Kidney capillary endothelial cell (primary cell): ENCODE measurements at regions not wholly inside any gene's neighbourhood (a gene's known extent, or its start where the extent isn't known, plus 50 kb on each side); places are given as distances from the start of the nearest gene placed in this dataset.

ENCODE experiments used
- DNase-seq: peaks from one replicate; pipeline ENCODE4 v3.0.0-alpha.2; 2018; ENCODE audit warnings: low spot score

DNA sequence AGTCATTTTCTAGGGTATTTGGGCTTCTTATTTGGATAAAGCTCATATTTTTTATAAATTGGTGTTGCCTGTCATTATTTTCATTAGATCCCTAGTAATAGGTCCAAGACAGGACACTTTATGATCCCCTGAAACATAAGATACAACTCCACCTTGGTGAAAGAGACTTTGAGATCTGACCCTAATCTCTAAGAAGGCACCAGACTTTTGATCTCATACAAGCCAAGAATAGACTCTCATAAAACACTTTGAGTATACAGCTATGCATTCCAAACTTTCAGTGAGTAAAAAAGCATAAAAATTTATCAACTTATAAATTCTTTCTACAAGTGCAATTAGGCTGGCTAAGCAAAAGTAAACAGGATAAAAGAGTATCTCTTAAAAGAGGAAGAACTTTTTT, 451.2 kb downstream of the MN1 start:
- no peak for DNase-seq

DNA sequence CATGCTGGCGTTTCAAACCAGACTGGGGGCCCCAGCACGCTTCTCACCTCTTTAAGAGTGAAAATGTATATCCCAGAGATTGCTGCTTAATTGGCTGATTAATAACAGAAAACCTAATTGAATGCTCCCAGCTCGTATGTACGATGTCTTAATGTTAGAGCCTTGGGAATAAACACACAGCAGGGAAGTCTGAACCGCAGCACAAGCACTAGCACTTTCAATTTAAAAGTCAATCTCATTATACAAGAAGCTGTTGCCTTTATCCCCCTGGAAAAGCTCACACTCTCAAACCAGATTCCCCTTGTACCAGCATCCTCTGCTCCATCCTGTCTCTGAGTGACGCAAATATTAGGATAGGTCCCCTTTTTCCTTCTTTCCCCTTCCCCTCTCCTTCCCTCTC, 449.1 kb downstream of the MN1 start:
- no peak for DNase-seq

DNA sequence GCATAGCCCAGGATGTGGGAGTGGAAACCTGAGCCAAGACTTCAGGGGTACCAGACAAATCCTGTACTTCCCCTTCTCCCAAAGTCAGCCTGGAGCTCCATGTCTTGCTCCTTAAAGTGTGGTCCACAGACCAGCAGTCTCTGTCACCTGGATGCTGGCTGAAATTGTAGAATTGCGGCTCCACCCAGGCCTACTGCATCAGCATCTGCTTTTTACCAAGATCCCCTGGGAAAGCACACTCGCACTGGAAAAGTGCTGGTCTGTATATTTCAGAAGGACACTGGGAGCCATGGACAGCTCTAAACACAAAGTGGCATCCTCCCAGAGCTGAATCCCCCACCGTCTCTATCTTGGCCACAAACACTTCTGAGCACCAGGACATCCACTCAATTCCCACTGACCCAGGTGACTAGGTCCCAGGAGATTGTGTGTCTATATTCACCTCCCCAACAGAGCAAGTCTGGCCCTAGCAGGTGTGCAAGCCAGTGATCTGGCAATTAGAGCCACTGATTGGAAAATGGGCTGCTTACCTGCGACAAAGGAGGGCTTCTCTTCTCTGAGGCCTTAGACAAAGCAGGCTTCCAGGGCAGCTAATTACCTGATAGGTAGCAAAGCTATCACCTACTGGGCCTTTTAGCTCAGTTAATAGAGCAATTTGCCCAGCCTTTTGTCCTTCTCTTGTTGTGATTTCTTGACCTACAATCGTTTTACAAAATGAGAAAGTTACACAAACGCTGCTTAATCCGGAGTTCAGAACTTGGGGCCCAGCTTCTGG, 443.3 kb downstream of the MN1 start:
- DNase-seq = no peak

DNA sequence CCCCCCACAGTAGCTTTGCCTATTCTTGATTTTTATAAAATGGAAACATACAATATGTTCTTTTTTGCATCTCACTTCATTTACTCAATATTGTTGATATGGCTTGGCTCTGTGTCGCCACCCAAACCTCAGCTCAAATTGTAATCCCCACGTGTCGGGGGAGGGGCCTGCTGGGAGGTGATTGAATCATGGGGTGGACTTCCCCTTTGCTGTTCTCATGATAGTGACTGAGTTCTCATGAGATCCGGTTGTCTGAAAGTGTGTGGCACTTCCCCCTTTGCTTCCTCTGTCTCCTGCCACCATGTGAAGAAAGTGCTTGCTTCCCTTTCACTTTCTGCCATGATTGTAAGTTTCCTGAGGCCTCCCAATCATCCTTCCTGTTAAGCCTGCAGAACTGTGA, 431.3 kb downstream of the MN1 start:
- DNase-seq = no peak

DNA sequence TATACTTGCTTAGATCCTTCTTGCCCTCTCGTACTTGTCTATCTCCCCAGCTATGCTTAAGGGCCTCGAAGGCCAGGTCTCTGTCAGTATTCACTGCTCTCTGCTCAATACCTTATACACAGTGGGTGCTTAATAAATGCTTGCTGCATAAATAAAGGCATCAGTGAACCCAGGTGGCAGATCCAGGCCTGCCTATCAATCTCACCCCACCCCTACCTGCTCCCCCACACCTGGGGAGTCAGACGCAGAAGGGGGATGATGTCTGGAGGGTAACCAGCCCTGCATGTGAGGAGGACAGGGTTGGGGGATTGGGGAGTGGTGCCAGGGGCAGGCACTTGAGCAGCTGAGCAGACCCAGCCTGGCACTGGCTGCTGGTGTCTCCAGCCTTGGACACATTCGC, 430.6 kb downstream of the MN1 start:
- no peak for DNase-seq

DNA sequence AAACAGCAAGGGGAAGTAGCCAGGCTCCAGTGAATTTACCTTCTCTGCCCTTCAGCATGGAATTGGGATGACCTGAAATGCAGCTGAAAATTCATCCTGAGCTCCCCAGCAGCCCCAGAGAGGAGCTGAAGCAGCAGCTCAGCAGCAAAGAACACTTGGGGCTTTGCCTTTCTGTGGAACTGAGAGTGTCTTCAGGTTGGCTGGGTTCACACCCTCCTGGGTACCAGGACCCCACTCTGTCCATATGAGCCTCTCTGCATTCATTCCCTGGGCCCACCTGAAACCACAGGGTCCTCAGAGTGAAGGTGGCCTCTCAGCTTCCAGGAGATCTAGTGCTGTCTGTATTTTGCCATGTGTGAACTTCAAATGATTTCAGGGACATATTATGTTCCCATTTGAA, 429.2 kb downstream of the MN1 start:
- no peak for DNase-seq

DNA sequence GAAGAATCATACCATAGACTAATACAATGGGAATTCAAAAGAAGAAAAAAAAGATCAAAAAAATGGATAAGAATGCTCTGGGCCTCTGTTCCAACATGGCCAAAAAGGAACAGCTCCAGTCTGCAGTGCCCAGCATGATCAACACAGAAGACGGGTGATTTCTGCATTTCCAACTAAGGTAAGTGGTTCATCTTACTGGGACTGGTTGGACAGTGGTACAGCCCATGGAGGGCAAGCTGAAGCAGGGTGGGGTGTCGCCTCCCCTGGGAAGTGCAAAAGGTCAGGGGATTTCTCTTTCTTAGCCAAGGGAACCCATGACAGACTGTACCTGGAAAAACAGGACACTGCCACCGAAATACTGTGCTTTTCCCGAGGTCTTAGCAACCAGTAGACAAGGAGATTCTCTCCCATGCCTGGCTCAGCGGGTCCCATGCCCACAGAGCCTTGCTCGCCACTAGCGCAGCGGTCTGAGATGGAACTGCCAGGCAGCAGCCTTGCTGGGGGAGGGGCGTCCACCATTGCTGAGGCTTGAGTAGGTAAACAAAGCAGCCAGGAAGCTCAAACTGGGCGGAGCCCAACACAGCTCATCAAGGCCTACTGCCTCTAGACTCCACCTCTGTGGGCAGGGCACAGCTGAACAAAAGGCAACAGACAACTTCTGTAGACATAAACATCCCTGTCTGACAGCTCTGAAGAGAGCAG, 428.4 kb downstream of the MN1 start:
- peak; percentile 16 for DNase-seq

DNA sequence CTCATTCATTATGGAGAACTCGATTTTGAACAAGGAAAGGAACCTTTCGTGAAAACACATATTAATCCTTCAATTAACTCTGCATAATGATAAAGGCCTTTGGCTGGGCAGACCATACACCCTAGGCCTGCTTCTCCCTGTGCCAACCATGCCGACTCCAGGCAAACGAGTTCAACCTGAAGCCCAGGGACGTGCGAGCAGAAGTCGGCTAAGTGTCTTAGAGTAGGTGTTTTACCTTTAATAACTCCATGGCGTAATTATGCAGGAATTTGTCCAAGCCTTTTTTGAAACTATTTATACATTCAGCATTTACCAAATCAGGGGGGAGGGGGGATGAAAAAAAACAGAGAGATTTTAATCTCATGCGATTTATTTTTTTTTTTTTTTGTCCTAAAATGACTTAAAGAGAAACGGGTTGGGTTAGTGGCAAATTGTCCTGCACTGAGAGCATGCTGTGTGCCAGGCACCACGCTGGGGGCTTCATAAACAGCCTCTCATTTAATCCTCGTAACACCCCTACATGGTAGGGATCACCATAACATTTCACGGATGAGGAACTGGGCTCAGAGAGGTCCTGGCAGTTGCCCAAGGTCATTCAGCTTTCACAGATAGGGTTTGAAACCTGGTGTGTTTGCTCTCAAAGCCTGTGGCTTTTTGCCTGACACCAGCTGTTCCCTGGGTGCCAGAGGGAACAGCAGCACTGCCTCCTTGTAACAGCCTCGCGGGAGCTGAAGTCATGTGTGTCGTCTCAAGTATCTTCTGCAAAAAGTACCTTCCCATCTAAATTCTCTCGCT, 423.9 kb downstream of the MN1 start:
- no peak for DNase-seq

DNA sequence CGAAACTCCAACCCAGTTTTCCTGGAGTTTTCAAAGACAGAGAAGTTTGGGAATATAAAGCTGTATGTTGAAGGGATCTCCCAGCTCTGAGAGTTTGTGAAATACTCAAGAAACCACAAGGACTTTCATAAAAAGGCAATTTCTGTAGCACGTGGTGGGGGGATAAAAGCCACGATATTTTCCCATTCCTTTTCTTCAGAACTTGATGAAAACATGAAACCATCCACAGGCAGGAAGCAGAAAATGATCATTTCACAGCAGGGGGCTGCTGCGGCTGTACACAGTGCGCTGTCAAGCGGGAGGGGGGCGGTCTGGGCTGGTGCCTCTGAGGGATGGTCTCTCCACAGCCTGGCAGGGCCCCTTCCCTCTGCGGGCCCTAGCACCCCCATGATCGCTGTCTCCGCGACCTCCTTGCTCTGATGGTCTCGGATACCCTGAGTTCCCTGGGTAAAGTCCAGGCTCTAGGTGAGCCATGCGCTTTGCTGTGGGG, 423.2 kb downstream of the MN1 start:
- DNase-seq = no peak

DNA sequence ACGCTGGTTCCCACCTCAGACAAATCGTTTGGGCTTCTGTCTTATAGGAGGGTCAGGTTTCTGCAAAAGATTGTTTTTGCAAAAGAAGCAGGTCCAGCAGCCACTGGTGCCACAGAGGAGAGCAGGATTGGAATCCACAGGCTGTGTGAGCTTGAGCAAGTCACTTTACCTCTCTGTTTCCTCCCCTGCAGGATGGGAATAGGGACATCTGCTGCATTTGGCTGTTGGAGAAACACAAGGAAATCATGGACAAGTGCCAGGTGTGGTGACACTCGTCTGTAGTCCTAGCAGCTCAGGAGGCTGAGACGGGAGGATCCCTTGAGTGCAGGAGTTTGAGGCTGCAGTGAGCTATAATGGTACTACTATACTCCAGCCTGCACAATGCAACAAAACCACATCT, 422.6 kb downstream of the MN1 start:
- DNase-seq = no peak

DNA sequence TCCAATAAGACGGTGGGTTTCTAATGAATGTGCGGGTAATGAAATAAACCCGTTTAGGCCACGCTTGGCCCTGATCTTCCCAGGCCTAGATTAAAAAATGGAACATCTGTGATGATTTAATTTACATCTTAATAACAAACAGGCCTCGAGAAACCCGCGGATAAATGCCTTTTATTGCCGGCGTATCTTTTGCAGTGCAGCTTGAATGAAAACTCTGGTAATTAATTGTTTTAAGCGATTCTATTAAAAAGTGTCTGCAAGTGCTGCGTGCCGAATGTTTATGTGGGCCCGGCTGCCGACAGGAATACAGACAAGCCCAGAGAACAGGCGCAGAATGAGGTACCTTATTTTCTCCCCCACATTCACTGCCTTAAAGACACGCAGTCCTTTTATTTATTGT, 420.7 kb downstream of the MN1 start:
- no peak for DNase-seq

DNA sequence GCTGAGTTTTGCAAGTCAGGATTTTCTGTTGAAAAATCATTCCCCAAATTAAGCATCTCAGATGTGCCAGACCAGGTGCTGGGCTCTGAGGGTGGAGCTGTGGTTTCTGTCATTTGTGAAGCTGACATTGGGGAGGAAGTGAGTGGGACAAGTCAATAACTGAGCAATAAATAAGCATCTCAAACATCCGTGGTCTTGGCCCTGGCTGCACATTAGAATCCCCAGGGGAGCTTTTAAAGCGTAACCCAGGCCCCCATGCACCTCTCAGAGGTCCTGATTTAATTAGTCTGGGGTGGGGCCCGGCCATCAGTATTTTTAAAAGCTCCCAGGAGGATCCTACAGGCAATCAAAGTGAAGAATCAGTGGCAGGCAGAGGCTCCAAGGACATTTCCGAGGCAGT, 420.0 kb downstream of the MN1 start:
- no peak for DNase-seq

DNA sequence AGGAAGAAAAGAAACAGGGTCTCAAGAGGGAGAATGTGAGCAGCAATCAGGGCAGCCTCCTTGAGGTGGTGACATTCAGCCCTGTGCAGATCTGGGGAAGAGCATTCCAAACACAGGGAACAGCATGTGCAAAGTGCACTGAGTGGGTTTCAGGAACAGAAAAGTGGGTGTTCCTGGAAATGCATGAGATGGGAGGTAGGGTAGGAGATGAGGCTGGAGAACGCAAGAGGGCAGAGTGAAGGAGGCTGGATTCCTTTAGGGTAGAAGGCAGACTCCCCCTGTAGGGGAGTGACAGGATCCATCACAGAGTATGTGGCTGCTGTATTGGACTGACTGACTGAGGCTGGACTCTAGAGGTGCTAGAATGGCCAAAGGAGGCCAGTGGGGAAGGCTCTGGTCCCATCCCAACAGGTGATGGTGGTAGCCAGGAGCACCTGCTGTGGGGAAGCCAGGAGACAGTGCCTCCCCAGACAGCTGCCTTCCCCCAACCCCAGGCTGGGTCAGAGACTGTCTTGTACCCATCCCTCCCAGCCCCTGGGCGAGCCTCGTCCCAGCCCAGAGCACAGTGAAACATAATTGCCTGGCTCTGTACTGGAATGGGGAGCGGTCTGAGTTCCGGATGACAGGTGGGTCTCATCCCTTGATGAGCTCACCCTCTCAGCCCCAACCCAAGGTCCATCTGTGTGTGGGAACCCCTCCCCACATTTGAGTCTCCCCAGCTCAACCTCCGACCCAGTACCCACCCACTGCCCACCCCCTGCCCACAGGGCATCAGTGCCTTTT, 419.4 kb downstream of the MN1 start:
- DNase-seq = no peak

DNA sequence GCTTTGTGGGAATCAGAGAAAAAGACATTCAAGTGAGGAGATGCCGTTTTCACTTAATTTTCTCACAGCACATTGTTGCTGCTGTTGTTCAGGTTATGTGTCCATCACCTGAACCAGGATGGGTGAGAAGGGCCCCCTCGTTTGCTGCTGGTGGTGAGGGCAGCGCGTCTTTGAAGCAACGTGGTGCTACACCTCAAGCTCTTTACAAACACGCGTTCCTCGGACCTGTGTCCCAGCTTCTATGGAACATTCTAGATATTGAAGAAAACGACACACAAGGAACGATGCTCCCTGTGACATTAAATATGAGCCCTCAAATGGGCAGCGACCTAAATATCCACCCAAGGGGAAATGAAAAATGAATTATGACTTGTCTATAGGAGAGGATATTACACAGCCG, 418.6 kb downstream of the MN1 start:
- DNase-seq = no peak

DNA sequence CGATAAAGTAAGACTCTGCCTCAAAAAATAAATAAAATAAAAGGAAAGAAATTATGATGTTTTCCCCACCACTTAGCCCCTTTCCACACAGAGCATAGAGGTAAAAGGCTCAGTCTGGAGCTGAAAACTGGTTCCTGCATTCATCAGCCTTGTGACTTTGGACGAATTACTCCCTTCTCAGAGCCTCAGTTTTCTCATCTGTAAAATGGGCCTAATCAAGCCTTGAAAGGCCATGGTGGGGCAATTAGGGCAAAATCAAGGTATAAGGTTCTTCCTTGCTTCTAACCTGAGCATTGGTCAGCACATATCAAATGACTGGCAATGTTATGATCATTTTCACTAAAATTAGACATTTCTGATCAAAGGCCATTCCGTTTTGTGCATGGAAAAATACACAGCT, 417.7 kb downstream of the MN1 start:
- DNase-seq = no peak

DNA sequence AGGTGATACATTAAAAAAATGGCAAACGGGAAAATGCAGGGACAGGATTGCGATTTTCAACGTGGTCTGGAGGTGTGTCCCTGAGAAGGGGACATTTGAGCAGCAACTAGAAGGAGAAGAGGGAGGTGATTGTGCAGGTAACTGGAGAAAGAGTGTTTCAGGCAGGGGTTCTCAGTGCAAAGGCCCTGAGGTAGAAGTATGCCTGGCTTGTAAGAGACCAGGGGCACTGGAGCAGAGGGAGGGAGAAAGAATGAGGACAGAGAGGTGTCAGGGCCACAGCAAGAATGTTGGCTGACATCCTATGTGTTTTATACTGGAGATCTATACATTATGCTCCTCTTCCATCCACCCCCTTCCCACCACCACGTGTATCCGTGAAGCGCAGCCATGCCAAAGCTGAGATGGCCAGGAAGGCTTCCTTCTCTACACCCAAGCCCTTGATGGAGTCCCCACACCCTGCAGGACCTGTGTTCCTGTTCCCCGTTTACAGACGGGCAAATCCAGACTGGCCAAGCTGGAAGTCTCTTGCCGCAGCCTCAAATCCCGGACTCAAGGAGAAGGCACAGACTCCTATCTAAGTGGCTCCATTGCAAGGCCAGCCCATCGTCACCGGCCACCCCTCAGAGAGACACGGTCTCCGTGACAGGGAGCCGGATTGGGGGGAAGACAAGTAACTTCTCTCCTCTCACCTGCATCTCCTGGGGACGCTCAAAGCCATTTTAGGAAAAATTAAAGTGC, 416.1 kb downstream of the MN1 start:
- DNase-seq = no peak

DNA sequence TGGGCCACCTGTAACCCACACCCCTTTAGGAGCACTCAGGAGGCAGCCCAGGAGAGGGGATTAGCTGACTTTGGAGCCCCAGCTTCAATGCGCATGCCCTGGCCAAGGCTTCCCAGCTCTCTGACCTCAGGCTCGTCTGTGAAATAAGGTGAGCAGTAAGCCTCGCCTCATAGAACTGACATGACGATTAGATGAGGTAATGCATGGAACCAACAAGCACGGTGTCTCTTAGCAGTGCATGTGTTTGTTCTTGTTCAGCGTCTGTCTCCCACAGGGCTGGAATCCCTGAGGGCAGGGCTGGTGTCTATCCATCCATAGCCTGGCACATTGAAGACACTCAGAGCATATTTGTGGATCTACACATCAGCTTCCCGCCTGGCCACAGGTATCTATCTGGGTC, 415.4 kb downstream of the MN1 start:
- DNase-seq = no peak

DNA sequence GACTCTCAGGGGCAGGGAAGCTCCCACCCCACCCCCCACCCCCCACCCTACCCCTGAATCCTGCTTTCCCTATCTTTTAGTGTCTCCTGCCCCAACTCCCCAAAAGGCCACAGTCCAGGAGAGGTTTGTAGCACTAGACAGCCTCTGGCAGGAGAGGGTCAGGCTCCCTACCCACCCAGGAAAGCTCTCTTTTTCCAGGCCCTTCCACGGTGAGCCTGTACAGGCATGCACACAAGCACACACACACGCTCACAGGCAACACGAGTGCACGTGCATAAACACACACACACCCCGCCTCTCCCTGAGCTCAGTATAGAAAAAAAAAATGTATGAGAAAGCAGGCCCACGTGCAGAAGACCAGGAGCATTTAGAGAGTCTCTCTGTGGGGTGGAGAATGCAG, 414.0 kb downstream of the MN1 start:
- no peak for DNase-seq

DNA sequence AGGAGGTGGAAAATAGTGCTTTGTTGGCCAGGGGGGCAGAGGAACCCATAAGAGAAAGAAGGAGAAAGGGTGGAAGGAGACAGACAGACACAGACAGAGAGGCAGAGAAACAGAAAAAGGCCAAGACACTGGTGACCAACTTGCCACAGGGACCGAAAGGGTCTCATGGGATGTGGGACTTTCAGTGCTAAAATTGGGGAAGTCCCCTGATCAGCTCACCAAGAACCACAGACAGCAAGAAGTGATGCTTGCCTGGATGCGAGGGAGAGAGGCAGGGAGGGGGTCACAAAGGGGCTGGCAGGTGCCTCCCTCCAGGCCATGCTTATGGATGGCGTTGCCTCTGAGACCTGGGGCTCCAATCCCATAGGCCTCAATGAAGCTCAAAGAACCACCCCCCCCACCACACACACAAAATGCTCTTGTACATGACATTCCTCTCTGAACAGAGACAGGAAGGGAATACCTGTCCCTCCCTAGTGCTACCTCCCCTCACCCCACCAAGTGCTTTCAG, 413.4 kb downstream of the MN1 start:
- no peak for DNase-seq

DNA sequence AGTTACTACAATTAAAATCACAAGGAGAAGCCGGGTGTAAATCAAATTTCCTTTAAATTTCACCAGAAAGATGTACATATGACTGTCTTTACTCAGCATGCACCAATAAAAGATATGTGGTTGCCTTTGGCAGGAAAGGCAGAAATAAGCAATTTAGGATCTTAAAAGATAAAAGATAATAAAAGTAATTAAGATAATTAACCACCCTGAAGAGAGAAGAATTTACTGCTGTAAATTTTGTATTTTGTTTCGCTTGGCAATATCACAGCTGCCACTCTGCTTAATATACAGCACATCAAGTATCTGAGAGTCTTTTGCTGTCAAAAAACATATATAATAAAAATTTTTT, 411.9 kb downstream of the MN1 start:
- no peak for DNase-seq

DNA sequence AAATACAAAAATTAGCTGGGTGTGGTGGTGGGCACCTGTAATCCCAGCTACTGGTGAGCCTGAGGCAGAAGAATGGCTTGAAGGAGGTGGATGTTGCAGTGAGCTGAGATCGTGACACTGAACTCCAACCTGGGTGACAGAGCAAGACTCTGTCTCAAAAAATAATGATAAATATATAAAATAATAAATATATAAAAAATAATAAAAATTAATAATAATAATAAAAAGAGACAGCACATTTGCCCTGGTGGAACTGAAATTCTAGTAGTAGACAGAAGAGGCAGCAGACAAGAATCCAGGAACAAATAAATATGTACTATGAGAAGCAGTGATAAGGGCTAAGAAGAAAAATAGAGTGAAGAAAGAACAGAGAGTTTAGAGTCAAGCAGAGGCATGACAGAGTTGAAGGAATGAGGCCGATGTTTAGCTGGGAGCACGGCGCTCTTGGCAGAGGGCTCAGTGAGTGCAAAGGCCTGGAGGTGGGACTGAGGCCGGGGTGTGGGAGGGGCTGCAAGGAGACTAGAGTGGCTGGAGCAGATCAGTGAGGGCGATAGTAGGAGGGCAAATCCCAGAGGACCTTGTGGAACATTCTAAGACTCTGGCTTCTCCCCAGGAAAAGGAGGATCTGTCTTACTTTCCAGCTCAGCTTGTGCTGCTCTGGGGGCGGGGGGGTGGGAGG, 410.3 kb downstream of the MN1 start:
- no peak for DNase-seq
